Mucosa of descending colon (tissue), 3 donors: ENCODE measurements at regions not wholly inside any gene's neighbourhood (a gene's known extent, or its start where the extent isn't known, plus 50 kb on each side); places are given as distances from the start of the nearest gene placed in this dataset.

Experiments
- ATAC-seq: fragments of 200-7000 bp; cut with Tn5 transposase; one replicate; pipeline ENCODE4 v1.9.1; 2020; ENCODE audit warnings: mild to moderate bottlenecking, moderate library complexity
- DNase-seq, 3 donors: peaks; one replicate each; pipeline ENCODE4 v3.0.0-alpha.2; 2020
- H3K36me3 ChIP-seq: fragments of 200-600 bp; one replicate; pipeline ENCODE4 v1.8.0; 2021; ENCODE audit warnings: low read depth, mild to moderate bottlenecking
- H3K4me1 ChIP-seq: fragments of 200-600 bp; one replicate; pipeline ENCODE4 v1.8.0; 2021; ENCODE audit warnings: low read depth, mild to moderate bottlenecking
- H3K4me3 ChIP-seq: fragments of 200-600 bp; one replicate; pipeline ENCODE4 v1.8.0; 2021; ENCODE audit warnings: mild to moderate bottlenecking
- H3K9me3 ChIP-seq: fragments of 200-600 bp; one replicate; pipeline ENCODE4 v1.8.0; 2021; ENCODE audit warnings: mild to moderate bottlenecking
- intact Hi-C, 2 donors: fragments of 100-400 bp; cut with DNase I in 1 of 2; cut with micrococcal nuclease in 1 of 2; formaldehyde crosslinking; loops; one replicate each; pipeline versions ENCODE4 v1.11.0 to v1.11.1; 2022; cut with DNase I, micrococcal nuclease
- TF ChIP-seq, protein P1 (sequence below): fragments of 200-600 bp; IDR thresholded peaks from one replicate; pipeline ENCODE4 v1.8.0; 2022; ENCODE audit warnings: antibody characterized with exemption, mild to moderate bottlenecking
- donor health status: DM: no; HTN: no; CAD: no; lungs with moderate emphysema.
- donor health status: DM: no; HTN: no; CAD: no.
- donor health status: DM: no; HTN: yes; CAD: no.

DNA sequence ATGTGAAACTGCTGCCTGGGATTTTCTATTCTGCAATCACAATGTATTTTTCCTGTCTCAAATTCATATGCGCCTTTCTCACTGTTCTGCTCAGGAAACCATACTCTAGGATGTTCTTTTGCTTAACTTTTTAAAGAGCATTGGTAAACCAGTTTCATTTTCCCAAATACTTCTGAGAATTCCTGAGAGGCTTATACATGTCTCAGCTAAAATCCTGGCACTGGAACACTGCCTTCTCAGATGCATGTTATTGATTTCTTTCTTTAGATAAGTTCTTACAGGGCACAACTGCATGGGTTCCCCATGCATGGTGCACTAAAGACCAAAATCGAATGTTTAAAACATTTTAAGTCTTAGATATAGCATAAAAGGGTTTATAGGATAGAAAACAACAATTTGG lies 178.3 kb upstream of the PLSCR5 start:
- Histone ChIP-seq H3K4me3 (no peak overlapping the region), H3K4me1 (no peaks in the 10 kb centered on the region), H3K36me3 (no peaks in the 10 kb centered on the region), H3K9me3 (no peaks in the 10 kb centered on the region)
- TF ChIP-seq, protein P1, sequence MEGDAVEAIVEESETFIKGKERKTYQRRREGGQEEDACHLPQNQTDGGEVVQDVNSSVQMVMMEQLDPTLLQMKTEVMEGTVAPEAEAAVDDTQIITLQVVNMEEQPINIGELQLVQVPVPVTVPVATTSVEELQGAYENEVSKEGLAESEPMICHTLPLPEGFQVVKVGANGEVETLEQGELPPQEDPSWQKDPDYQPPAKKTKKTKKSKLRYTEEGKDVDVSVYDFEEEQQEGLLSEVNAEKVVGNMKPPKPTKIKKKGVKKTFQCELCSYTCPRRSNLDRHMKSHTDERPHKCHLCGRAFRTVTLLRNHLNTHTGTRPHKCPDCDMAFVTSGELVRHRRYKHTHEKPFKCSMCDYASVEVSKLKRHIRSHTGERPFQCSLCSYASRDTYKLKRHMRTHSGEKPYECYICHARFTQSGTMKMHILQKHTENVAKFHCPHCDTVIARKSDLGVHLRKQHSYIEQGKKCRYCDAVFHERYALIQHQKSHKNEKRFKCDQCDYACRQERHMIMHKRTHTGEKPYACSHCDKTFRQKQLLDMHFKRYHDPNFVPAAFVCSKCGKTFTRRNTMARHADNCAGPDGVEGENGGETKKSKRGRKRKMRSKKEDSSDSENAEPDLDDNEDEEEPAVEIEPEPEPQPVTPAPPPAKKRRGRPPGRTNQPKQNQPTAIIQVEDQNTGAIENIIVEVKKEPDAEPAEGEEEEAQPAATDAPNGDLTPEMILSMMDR = no peak
- intact Hi-C loops = no loop called here
- DNase-seq = no peak
- ATAC-seq = no peak

DNA sequence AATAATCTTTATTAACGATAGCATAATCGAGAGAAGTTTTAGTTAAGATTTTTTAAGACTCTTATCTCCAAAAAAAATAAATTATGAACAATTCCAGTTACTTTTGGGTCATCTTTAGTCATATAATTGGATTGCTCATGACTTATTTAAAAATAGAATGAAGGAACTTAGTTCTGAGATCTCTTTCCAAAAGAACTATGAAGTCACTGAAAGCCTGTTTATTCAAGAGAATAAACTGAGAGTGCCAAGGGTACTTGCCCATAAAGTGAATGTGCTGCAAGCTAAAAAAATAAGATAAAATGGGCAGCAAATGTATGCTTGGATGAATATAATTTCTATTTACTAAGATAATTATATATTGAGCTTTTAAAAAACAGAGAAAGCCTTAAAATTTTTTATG lies 176.5 kb upstream of the PLSCR5 start:
- no peaks in the 10 kb centered on the region for H3K4me1 ChIP-seq
- no peak for DNase-seq
- ATAC-seq = no peak
- TF ChIP-seq, protein P1 = no peak
- intact Hi-C loops = no loop called here
- no peaks in the 10 kb centered on the region for H3K9me3 ChIP-seq
- no peaks in the 10 kb centered on the region for H3K36me3 ChIP-seq
- no peak overlapping the region for H3K4me3 ChIP-seq

DNA sequence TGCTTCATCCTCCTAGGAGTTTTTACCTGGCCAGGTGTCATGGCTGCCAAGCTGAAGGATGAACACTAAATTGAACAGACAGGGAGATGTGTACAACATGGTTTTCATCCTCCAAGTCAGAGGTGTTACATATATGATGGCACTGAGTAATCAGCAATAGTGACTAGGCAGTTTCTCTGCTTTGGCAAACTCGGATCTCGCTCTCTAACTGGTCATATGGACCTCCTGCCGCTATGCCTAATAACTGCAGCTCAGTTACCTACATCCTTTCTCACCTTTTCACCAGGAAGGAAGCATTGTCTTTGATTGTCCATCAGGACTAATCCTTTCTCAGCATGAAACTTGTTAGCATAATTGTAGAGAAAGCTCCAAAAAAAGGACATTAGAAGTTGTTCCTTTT lies 175.9 kb upstream of the PLSCR5 start:
- TF ChIP-seq, protein P1 = no peak
- Histone ChIP-seq H3K4me3 (no peak overlapping the region), H3K9me3 (no peaks in the 10 kb centered on the region), H3K36me3 (no peaks in the 10 kb centered on the region), H3K4me1 (no peaks in the 10 kb centered on the region)
- ATAC-seq = no peak
- no peak for DNase-seq
- intact Hi-C loops = no loop called here

DNA sequence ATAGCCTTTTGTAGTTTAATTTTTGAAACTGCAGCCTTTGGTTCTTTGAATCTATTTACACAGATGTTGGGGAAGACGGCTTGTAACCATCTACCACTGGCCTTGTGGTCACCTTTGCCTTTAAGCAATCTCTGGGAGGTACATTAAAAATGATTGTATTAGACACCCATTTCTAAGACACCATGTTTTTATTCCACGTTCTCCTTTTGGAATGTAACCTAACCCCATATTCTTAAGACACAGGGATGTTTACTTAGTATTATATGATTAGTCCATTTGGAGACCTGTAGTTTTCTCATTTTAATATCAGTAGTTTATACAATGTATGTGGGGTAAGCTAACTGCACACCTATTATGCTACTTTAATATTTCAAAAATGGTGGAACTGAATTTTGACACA lies 175.1 kb upstream of the PLSCR5 start:
- ATAC-seq = no peak
- no peaks in the 10 kb centered on the region for H3K36me3 ChIP-seq
- DNase-seq = no peak
- no peak overlapping the region for H3K4me3 ChIP-seq
- H3K9me3 ChIP-seq = no peaks in the 10 kb centered on the region
- intact Hi-C loops = no loop called here
- H3K4me1 ChIP-seq = no peaks in the 10 kb centered on the region
- TF ChIP-seq, protein P1 = no peak

DNA sequence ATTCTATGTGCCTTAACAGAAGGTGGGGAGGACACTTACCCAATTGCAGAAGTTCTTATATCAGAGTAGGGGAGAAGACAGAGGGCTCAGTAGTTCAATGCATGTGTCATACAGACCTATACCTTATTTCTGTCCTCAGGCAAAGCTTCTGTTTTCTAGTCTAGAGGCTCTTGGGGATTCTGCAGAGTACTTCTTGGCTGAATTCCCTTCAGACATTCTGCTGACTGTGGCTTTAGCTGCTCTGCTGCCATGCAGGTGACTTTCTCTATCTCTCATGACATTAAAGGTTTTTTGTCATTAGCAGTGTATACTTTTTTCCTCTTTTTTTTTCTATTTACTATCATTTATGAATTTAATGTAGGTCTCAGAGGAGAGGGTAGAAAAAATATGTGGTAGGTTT lies 172.8 kb upstream of the PLSCR5 start:
- DNase-seq (no peak), ATAC-seq (no peak)
- Histone ChIP-seq H3K4me1 (no peaks in the 10 kb centered on the region), H3K36me3 (no peaks in the 10 kb centered on the region), H3K9me3 (no peaks in the 10 kb centered on the region), H3K4me3 (no peak overlapping the region)
- intact Hi-C loops = no loop called here
- TF ChIP-seq, protein P1 = no peak

DNA sequence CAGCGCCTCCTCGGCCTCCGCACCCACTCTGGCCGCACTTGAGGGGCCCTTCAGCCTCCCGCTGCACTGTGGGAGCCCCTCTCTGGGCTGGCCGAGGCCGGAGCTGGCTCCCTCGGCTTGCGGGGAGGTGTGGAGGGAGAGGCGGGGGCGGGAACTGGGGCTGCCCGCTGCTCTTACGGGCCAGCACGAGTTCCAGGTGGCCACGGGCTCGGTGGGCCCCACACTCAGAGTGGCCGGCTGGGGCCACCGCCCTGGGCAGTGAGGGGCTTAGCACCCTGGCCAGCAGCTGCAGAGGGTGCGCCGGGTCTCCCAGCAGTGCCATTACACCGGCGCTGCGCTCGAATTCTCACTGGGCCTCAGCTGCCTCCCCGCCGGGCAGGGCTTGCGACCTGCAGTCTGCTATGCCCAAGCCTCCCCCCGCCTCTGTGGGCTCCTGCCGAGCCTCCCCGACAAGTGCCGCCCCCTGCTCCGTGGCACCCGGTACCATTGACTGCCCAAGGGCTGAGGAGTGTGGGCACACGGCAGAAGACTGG lies 167.1 kb upstream of the PLSCR5 start:
- H3K4me1 ChIP-seq = no peaks in the 10 kb centered on the region
- DNase-seq (peak in 1 of 3 donors; percentile 7), ATAC-seq (no peak)
- no peak overlapping the region for H3K4me3 ChIP-seq
- intact Hi-C loops = no loop called here
- TF ChIP-seq, protein P1 = no peak
- H3K36me3 ChIP-seq = no peaks in the 10 kb centered on the region
- H3K9me3 ChIP-seq = no peaks in the 10 kb centered on the region
